K562 (cell line): ENCODE measurements at regions not wholly inside any gene's neighbourhood (a gene's known extent, or its start where the extent isn't known, plus 50 kb on each side); places are given as distances from the start of the nearest gene placed in this dataset.

Experiments
- ATAC-seq: fragments of 200-7000 bp; cut with Tn5 transposase; 3 replicates; pipeline ENCODE4 v1.9.1; 2020; ENCODE audit warnings: moderate library complexity
- BruUV-seq: library from RNA; stranded (reverse); fragments of 400-500 nt; replicated peaks from 2 replicates; lab custom pipeline; 2021; lab: Mats Ljungman, UMichigan
- CTCF ChIA-PET: fragments of 300-600 bp; formaldehyde crosslinking; extraction: SDS; loops from one replicate; lab custom pipeline; 2021; ENCODE audit warnings: low intra/inter-chr PET ratio; lab: Yijun Ruan, JAX
- POLR2A ChIA-PET: fragments of 300-600, 350-650 bp; sonication (Branson Sonifier 250); formaldehyde crosslinking; extraction: SDS; loops from one replicate; lab custom pipeline; 2021; ENCODE audit warnings: antibody characterized with exemption, inconsistent platforms; lab: Yijun Ruan, JAX
- DNase-seq, 4 experiments: peaks; one replicate each; pipeline versions ENCODE4 v3.0.0 to v3.0.0-alpha.2; 2011 to 2018; ENCODE audit warnings: low spot score in 3 of 4, mixed read lengths in 3 of 4; ENCODE audit errors: extremely low read depth in 1 of 4
- FAIRE-seq: peaks from 2 replicates; lab custom pipeline; 2011; peaks lifted over from hg19 to GRCh38; lab: Jason Lieb, UNC
- H2AFZ ChIP-seq: 2 replicates; pipeline ENCODE4 v1.6.0; 2011; ENCODE audit warnings: low read depth, low read length, control low read depth, inconsistent platforms
- H3K27ac ChIP-seq: fragments of 200-600 bp; 3 replicates; pipeline ENCODE4 v1.8.0; 2011; ENCODE audit warnings: low read depth, mild to moderate bottlenecking, control low read depth, inconsistent platforms, low read length, moderate library complexity, mixed read lengths; ENCODE audit errors: extremely low read depth
- H3K27me3 ChIP-seq, 2 experiments: fragments of 300-600 bp in 1 of 2; 2 replicates in 1 of 2; 3 replicates in 1 of 2; pipeline versions ENCODE4 v1.6.0 to v1.8.0; 2011; ENCODE audit warnings: inconsistent platforms in 2 of 2, low read length in 2 of 2, mild to moderate bottlenecking in 1 of 2, mixed read lengths in 1 of 2, moderate library complexity in 1 of 2; ENCODE audit not compliant: control insufficient read depth in 2 of 2, insufficient read depth in 2 of 2
- H3K36me3 ChIP-seq: fragments of 300-600 bp; 3 replicates; pipeline ENCODE4 v1.8.0; 2011; ENCODE audit warnings: mild to moderate bottlenecking, low read length, inconsistent platforms; ENCODE audit not compliant: control insufficient read depth, insufficient read depth
- H3K4me1 ChIP-seq, 2 experiments: fragments of 200-600 bp in 1 of 2; replicated peaks in 1 of 2; 2 replicates in 1 of 2; 3 replicates in 1 of 2; pipeline versions ENCODE4 v1.5.1 to v1.8.0; 2011; ENCODE audit warnings: inconsistent platforms in 2 of 2, low read length in 2 of 2, mild to moderate bottlenecking in 1 of 2, mixed read lengths in 1 of 2, moderate library complexity in 1 of 2; ENCODE audit not compliant: control insufficient read depth in 2 of 2, insufficient read depth in 2 of 2
- H3K4me2 ChIP-seq: 2 replicates; pipeline ENCODE4 v1.6.1; 2011; ENCODE audit warnings: low read length, control low read depth, inconsistent platforms, mixed read lengths; ENCODE audit not compliant: insufficient read depth
- H3K4me3 ChIP-seq: fragments of 200-600 bp; sonication (generic), shearing (Covaris generic); 2 replicates; pipeline ENCODE4 v1.5.1; 2016; ENCODE audit warnings: control low read depth, inconsistent platforms
- H3K79me2 ChIP-seq: fragments of 200-600 bp; 3 replicates; pipeline ENCODE4 v1.8.0; 2011; ENCODE audit warnings: low read length, inconsistent platforms; ENCODE audit not compliant: control insufficient read depth, insufficient read depth
- H3K9ac ChIP-seq, 2 experiments: 2 replicates each; pipeline versions ENCODE4 v1.6.0 to v1.6.1; 2011; ENCODE audit warnings: low read depth in 2 of 2, low read length in 2 of 2, control low read depth in 1 of 2, inconsistent platforms in 1 of 2, mild to moderate bottlenecking in 1 of 2, mixed read lengths in 1 of 2; ENCODE audit not compliant: insufficient read depth in 1 of 2
- H3K9me1 ChIP-seq: one replicate; pipeline ENCODE4 v1.6.0; 2011; ENCODE audit warnings: inconsistent platforms, mild to moderate bottlenecking, low read length, moderate library complexity; ENCODE audit not compliant: control insufficient read depth, insufficient read depth
- H3K9me3 ChIP-seq: replicated peaks from 2 replicates; pipeline ENCODE4 v1.5.1; 2011; ENCODE audit warnings: low read depth, low read length, inconsistent platforms; ENCODE audit not compliant: control insufficient read depth, insufficient read depth
- H4K20me1 ChIP-seq: replicated peaks from 2 replicates; pipeline ENCODE4 v1.6.1; 2011; ENCODE audit warnings: low read length, inconsistent platforms, mixed read lengths; ENCODE audit not compliant: control insufficient read depth, insufficient read depth
- ARID1B ChIP-seq: fragments of 450-650 bp; IDR thresholded peaks from 2 replicates; pipeline ENCODE4 v1.6.1; 2016; ENCODE audit warnings: antibody characterized with exemption, mild to moderate bottlenecking, inconsistent platforms
- CHD4 ChIP-seq: fragments of 200-600 bp; sonication (generic); IDR thresholded peaks from 3 replicates; pipeline ENCODE4 v1.6.1; 2012; ENCODE audit warnings: low read depth, mild to moderate bottlenecking, mixed read lengths, low read length, inconsistent platforms; ENCODE audit not compliant: insufficient read depth, insufficient replicate concordance, poor library complexity, severe bottlenecking
- PRMT5 ChIP-seq: sonication (generic); formaldehyde crosslinking; IDR thresholded peaks from 2 replicates; pipeline ENCODE4 v1.5.0; 2020; ENCODE audit warnings: missing genetic modification reagents
- SNIP1 ChIP-seq: fragments of 450-650 bp; IDR thresholded peaks from 2 replicates; pipeline ENCODE4 v1.7.1; 2017; ENCODE audit warnings: low read depth, mild to moderate bottlenecking
- SREBF1 ChIP-seq: fragments of 150-350 bp; IDR thresholded peaks from 2 replicates; pipeline ENCODE4 v1.6.1; 2014; ENCODE audit warnings: antibody characterized with exemption, low read depth, low read length, borderline replicate concordance
- ZNF583 ChIP-seq: fragments of 250-450 bp; sonication (Bioruptor Pico); IDR thresholded peaks from 2 replicates; pipeline ENCODE4 v1.4.0; 2020
- WGBS: fragments of 100-300 bp; shearing (Covaris generic); methylation state at CpG from one replicate; pipeline ENCODE4 v1.1.6; 2016; ENCODE audit warnings: low coverage, mixed read lengths; ENCODE audit not compliant: insufficient coverage; ENCODE audit errors: missing lambda C conversion rate; 5-methylcytosine and 5-hydroxymethylcytosine counted together
- in situ Hi-C: fragments of 300-500 bp; cut with MboI; formaldehyde crosslinking; loops from 4 replicates; pipeline ENCODE4 v1.15.0; 2018; ENCODE audit warnings: inconsistent platforms, mixed read lengths
- intact Hi-C: fragments of 100-400 bp; cut with micrococcal nuclease; formaldehyde crosslinking; loops from 2 replicates; pipeline ENCODE4 v1.14.2; 2022
- TF ChIP-seq, protein P1 (sequence below): fragments of 450-650 bp; IDR thresholded peaks from 2 replicates; pipeline ENCODE4 v1.6.1; 2016; ENCODE audit warnings: antibody characterized with exemption
- TF ChIP-seq, protein P2 (sequence below): fragments of 250-450 bp; sonication (Bioruptor Pico); IDR thresholded peaks from 2 replicates; pipeline ENCODE4 v1.6.1; 2021; ENCODE audit warnings: mild to moderate bottlenecking
- TF ChIP-seq, protein P3 (sequence below): fragments of 450-650 bp; IDR thresholded peaks from 2 replicates; pipeline ENCODE4 v1.6.1; 2017; ENCODE audit warnings: antibody characterized with exemption, mild to moderate bottlenecking
- TF ChIP-seq, protein P4 (sequence below): sonication (generic); formaldehyde crosslinking; IDR thresholded peaks from 2 replicates; pipeline ENCODE4 v1.8.1; 2022; ENCODE audit warnings: missing genetic modification reagents
- TF ChIP-seq, protein P5 (sequence below): fragments of 200-800 bp; sonication (Bioruptor generic); IDR thresholded peaks from 2 replicates; pipeline ENCODE4 v1.6.1; 2017; ENCODE audit warnings: missing genetic modification characterization, missing compliant biosample characterization
- TF ChIP-seq, protein P6 (sequence below): fragments of 250-450 bp; sonication (Bioruptor Pico); IDR thresholded peaks from 2 replicates; pipeline ENCODE4 v1.5.0; 2020; ENCODE audit warnings: mild to moderate bottlenecking

DNA sequence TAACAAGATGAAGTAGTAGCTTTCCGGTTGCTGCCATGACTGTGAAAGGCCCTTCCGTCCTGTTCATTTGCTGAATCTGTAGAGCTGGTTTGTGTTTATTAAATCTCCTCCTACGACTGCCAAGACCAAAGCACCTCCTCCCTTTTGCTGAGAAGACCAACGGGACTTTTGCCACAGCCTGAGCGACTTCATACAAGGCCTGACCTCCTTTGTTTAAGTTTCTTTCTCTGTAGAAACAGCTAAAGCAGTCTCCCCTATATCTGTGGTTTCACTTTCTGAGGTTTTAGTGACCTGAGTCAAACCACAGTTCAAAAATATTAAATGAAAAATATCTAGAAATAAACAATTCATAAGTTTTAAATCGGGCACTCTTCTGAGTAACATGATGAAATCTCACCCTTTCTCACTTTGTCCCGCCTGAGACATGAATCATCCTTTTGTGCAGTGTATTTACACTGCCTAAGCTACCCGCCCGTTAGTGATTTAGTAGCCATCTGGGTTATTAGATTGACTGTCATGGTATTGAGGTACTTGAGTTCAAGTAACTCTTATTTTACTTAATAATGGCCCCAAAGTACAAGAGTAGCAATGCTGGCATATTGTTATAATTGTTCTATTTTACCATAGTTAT is 119.1 kb upstream of the LRRC4C start:
- intact Hi-C loops (no loop called here), in situ Hi-C loops (no loop called here)
- H3K4me1 ChIP-seq, result no peaks in the 10 kb centered on the region
- no peak overlapping the region for H2AFZ ChIP-seq
- H3K9me1 ChIP-seq, result no peaks in the 10 kb centered on the region
- WGBS, result under 1% methylated on average over 9 of the region's 9 CpGs
- no peaks in the 10 kb centered on the region for H3K79me2 ChIP-seq
- BruUV-seq, result no TSS peak
- no peaks in the 10 kb centered on the region for H3K36me3 ChIP-seq
- H4K20me1 ChIP-seq, result no peaks in the 10 kb centered on the region
- H3K4me2 ChIP-seq, result no peak overlapping the region
- no peak overlapping the region for H3K9ac ChIP-seq
- ChIA-PET POLR2A (no interaction called here), CTCF (no interaction called here)
- H3K9me3 ChIP-seq, result 0 out of 2 replicates have a peak, but pooled peaks cover 1% of the 10 kb centered on the region
- H3K27ac ChIP-seq, result no peak overlapping the region
- H3K27me3 ChIP-seq, result no peaks in the 10 kb centered on the region
- no peak for FAIRE-seq
- H3K4me3 ChIP-seq, result no peak overlapping the region
- no peak for ATAC-seq
- DNase-seq, result no peak
- TF ChIP-seq SNIP1 (no peak), ZNF583 (CRISPR knock-in tag) (no peak), CHD4 (no peak), PRMT5 (no peak), ARID1B (no peak), SREBF1 (no peak)
- TF ChIP-seq, protein P1, sequence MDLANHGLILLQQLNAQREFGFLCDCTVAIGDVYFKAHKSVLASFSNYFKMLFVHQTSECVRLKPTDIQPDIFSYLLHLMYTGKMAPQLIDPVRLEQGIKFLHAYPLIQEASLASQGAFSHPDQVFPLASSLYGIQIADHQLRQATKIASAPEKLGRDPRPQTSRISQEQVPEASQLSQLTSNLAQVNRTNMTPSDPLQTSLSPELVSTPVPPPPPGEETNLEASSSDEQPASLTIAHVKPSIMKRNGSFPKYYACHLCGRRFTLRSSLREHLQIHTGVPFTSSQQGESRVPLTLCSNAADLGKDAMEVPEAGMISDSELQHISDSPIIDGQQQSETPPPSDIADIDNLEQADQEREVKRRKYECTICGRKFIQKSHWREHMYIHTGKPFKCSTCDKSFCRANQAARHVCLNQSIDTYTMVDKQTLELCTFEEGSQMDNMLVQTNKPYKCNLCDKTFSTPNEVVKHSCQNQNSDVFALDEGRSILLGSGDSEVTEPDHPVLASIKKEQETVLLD, result no peak
- TF ChIP-seq, protein P2, sequence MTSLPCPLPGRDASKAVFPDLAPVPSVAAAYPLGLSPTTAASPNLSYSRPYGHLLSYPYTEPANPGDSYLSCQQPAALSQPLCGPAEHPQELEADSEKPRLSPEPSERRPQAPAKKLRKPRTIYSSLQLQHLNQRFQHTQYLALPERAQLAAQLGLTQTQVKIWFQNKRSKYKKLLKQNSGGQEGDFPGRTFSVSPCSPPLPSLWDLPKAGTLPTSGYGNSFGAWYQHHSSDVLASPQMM, result no peak
- TF ChIP-seq, protein P3, sequence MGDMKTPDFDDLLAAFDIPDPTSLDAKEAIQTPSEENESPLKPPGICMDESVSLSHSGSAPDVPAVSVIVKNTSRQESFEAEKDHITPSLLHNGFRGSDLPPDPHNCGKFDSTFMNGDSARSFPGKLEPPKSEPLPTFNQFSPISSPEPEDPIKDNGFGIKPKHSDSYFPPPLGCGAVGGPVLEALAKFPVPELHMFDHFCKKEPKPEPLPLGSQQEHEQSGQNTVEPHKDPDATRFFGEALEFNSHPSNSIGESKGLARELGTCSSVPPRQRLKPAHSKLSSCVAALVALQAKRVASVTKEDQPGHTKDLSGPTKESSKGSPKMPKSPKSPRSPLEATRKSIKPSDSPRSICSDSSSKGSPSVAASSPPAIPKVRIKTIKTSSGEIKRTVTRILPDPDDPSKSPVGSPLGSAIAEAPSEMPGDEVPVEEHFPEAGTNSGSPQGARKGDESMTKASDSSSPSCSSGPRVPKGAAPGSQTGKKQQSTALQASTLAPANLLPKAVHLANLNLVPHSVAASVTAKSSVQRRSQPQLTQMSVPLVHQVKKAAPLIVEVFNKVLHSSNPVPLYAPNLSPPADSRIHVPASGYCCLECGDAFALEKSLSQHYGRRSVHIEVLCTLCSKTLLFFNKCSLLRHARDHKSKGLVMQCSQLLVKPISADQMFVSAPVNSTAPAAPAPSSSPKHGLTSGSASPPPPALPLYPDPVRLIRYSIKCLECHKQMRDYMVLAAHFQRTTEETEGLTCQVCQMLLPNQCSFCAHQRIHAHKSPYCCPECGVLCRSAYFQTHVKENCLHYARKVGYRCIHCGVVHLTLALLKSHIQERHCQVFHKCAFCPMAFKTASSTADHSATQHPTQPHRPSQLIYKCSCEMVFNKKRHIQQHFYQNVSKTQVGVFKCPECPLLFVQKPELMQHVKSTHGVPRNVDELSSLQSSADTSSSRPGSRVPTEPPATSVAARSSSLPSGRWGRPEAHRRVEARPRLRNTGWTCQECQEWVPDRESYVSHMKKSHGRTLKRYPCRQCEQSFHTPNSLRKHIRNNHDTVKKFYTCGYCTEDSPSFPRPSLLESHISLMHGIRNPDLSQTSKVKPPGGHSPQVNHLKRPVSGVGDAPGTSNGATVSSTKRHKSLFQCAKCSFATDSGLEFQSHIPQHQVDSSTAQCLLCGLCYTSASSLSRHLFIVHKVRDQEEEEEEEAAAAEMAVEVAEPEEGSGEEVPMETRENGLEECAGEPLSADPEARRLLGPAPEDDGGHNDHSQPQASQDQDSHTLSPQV, result no peak
- TF ChIP-seq, protein P4, sequence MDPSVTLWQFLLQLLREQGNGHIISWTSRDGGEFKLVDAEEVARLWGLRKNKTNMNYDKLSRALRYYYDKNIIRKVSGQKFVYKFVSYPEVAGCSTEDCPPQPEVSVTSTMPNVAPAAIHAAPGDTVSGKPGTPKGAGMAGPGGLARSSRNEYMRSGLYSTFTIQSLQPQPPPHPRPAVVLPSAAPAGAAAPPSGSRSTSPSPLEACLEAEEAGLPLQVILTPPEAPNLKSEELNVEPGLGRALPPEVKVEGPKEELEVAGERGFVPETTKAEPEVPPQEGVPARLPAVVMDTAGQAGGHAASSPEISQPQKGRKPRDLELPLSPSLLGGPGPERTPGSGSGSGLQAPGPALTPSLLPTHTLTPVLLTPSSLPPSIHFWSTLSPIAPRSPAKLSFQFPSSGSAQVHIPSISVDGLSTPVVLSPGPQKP (CRISPR knock-in tag), result no peak
- TF ChIP-seq, protein P5, sequence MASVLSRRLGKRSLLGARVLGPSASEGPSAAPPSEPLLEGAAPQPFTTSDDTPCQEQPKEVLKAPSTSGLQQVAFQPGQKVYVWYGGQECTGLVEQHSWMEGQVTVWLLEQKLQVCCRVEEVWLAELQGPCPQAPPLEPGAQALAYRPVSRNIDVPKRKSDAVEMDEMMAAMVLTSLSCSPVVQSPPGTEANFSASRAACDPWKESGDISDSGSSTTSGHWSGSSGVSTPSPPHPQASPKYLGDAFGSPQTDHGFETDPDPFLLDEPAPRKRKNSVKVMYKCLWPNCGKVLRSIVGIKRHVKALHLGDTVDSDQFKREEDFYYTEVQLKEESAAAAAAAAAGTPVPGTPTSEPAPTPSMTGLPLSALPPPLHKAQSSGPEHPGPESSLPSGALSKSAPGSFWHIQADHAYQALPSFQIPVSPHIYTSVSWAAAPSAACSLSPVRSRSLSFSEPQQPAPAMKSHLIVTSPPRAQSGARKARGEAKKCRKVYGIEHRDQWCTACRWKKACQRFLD (CRISPR knock-in tag), result no peak
- TF ChIP-seq, protein P6, sequence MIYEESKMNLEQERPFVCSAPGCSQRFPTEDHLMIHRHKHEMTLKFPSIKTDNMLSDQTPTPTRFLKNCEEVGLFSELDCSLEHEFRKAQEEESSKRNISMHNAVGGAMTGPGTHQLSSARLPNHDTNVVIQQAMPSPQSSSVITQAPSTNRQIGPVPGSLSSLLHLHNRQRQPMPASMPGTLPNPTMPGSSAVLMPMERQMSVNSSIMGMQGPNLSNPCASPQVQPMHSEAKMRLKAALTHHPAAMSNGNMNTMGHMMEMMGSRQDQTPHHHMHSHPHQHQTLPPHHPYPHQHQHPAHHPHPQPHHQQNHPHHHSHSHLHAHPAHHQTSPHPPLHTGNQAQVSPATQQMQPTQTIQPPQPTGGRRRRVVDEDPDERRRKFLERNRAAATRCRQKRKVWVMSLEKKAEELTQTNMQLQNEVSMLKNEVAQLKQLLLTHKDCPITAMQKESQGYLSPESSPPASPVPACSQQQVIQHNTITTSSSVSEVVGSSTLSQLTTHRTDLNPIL (CRISPR knock-in tag), result no peak
